ENCODE measurements at regions not wholly inside any gene's neighbourhood (a gene's known extent, or its start where the extent isn't known, plus 50 kb on each side); places are given as distances from the start of the nearest gene placed in this dataset.

DNA sequence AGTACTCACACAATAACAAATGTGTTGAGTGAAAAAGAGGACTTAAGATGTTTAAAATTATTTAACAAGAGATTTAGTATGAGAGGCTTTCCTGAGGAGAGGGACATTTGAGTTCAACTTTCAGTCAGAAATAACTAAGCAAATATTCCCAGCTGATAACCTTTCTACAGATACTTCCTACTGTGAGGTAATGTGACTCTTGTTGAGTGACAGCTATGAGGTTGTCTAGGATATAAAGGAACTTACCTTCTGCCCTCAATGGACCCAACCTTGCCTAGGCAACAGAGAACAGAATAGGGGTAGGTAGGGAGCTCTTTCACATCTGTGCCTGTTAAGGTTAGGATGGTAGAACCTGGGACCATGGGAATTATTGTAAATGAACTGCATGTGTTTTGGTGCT lies 54.7 kb downstream of the GLUD2 start:
- Histone ChIP-seq H3K4me1 (no peaks in the 10 kb centered on the region), H3K36me3 (ENCODE audit: insufficient read depth in 1 of 2, low read depth in 1 of 2) (no peaks in the 10 kb centered on the region), H3K4me3 (no peak overlapping the region), H3K27ac (no peak overlapping the region), H3K9me3 (no peaks in the 10 kb centered on the region), H3K27me3 (ENCODE audit: insufficient read depth in 3 of 3, low read length in 2 of 3) (no peaks in the 10 kb centered on the region)
- ATAC-seq (no peak), DNase-seq (no peak)
- intact Hi-C loops (cut with DNase I), result no loop called here
- TF ChIP-seq, protein P1, sequence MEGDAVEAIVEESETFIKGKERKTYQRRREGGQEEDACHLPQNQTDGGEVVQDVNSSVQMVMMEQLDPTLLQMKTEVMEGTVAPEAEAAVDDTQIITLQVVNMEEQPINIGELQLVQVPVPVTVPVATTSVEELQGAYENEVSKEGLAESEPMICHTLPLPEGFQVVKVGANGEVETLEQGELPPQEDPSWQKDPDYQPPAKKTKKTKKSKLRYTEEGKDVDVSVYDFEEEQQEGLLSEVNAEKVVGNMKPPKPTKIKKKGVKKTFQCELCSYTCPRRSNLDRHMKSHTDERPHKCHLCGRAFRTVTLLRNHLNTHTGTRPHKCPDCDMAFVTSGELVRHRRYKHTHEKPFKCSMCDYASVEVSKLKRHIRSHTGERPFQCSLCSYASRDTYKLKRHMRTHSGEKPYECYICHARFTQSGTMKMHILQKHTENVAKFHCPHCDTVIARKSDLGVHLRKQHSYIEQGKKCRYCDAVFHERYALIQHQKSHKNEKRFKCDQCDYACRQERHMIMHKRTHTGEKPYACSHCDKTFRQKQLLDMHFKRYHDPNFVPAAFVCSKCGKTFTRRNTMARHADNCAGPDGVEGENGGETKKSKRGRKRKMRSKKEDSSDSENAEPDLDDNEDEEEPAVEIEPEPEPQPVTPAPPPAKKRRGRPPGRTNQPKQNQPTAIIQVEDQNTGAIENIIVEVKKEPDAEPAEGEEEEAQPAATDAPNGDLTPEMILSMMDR (IDR thresholded peaks at IDR 0.05), result no peak

DNA sequence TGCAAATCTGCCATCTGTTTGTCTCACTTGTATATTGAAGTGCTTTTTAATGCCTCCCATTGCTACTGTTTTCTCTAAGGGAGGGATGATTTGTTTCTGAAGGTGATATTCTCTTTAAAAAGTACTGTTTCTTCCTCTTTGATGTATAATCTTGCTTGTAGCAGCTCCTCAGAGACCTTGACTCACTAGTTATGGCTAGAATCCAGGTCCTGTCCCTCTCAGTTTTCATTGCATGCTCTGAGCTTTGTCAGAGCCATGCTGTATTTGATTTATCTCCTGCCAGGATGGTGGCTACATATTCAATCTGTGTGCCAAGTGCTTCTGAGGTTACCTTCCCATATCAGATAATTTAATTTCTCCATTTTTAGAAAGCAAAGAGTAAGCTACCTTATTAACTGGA lies 56.0 kb downstream of the GLUD2 start:
- intact Hi-C loops (cut with DNase I), result no loop called here
- Histone ChIP-seq H3K27ac (no peak overlapping the region), H3K4me3 (no peak overlapping the region), H3K27me3 (ENCODE audit: insufficient read depth in 3 of 3, low read length in 2 of 3) (no peaks in the 10 kb centered on the region), H3K4me1 (no peaks in the 10 kb centered on the region), H3K9me3 (no peaks in the 10 kb centered on the region), H3K36me3 (ENCODE audit: insufficient read depth in 1 of 2, low read depth in 1 of 2) (no peaks in the 10 kb centered on the region)
- TF ChIP-seq, protein P1 (IDR thresholded peaks at IDR 0.05), result no peak
- ATAC-seq, result no peak
- DNase-seq, result no peak

DNA sequence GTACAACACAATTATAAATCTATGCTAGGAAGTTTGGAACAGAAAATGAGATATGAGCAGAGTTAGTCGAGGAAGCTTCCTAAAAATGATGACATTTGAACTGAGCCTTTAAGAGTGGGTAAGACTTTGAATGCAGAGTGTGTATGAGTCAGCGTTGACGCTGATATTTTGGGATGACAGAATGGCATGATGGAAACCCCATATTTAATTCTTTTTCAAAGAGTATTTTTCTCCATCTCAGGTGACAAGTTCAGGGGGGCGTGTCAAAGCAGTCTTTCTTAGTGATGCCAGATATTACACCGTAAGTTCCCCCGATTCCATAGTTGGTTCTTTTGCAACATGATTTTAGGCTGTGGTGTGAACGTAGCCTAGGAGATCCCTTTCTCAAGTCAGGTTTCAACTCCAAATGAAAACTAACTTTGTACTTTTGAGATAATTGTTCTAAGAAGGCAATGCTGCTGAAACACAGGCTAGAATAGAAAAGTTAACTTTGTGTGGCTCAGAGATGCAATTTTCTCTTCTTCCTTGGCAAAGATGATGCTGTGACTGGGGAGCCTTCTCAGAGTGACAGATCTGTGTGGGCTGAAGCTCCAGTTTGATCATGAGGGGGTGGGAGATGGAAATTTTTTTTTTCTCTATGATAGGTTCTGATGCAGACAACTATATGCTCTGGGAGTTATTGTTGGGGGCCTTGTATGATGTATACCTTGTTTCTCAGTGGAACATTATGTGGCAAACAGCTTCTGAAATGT lies 59.2 kb downstream of the GLUD2 start:
- Histone ChIP-seq H3K4me3 (no peak overlapping the region), H3K27me3 (ENCODE audit: insufficient read depth in 3 of 3, low read length in 2 of 3) (no peaks in the 10 kb centered on the region), H3K9me3 (no peaks in the 10 kb centered on the region), H3K36me3 (ENCODE audit: insufficient read depth in 1 of 2, low read depth in 1 of 2) (no peaks in the 10 kb centered on the region), H3K27ac (no peak overlapping the region), H3K4me1 (no peaks in the 10 kb centered on the region)
- DNase-seq (no peak), ATAC-seq (no peak)
- WGBS, 3 donors, result 74 to 88% (median 84%) methylated on average over 7 of the region's 7 CpGs
- intact Hi-C loops (cut with DNase I), result no loop called here
- TF ChIP-seq, protein P1 (IDR thresholded peaks at IDR 0.05), result no peak

DNA sequence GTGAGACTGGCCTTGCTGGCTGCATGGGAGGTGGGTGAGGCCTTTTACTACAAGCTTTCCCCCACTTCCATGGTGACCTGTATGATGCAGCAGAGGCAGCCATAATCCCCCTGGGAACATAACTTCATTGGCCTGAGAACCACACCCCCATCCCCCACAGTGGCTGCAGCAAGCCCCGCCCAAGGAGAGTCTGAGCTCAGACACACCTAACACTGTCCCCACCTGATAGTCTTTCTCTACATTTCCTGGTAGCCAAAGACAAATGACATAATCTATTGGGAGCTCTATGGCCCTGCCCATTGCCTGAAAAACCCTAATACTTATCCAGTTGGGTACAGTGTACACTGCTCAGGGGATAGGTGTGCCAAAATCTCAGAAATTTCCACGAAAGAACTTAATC lies 62.6 kb downstream of the GLUD2 start:
- no peak for ATAC-seq

More for the DNA sequence above, 62.6 kb downstream of the GLUD2 start:
- Histone ChIP-seq H3K27me3 (ENCODE audit: insufficient read depth in 3 of 3, low read length in 2 of 3) (no peaks in the 10 kb centered on the region), H3K4me1 (no peaks in the 10 kb centered on the region), H3K36me3 (ENCODE audit: insufficient read depth in 1 of 2, low read depth in 1 of 2) (no peaks in the 10 kb centered on the region), H3K9me3 (no peaks in the 10 kb centered on the region), H3K27ac (no peak overlapping the region), H3K4me3 (no peak overlapping the region)
- WGBS, 3 donors, result 39 to 78% (median 66%) methylated on average over 2 of the region's 2 CpGs
- intact Hi-C loops (cut with DNase I), result no loop called here
- DNase-seq, result no peak
- TF ChIP-seq, protein P1 (IDR thresholded peaks at IDR 0.05), result no peak
